Stomach smooth muscle (tissue), 2 donors: ENCODE measurements at regions not wholly inside any gene's neighbourhood (a gene's known extent, or its start where the extent isn't known, plus 50 kb on each side); places are given as distances from the start of the nearest gene placed in this dataset.

Experiments
- H3K27ac ChIP-seq: one replicate; pipeline ENCODE4 v1.7.0; 2013; ENCODE audit warnings: mild to moderate bottlenecking, low read length, inconsistent platforms
- H3K27me3 ChIP-seq, 2 donors: one replicate each; pipeline ENCODE4 v1.7.0; 2013; ENCODE audit warnings: low read length in 2 of 2; ENCODE audit not compliant: insufficient read depth in 2 of 2, control insufficient read depth in 1 of 2
- H3K36me3 ChIP-seq, 2 donors: one replicate each; pipeline ENCODE4 v1.7.0; 2013; ENCODE audit warnings: low read length in 2 of 2; ENCODE audit not compliant: control insufficient read depth in 2 of 2, insufficient read depth in 2 of 2
- H3K4me1 ChIP-seq: one replicate; pipeline ENCODE4 v1.7.0; 2013; ENCODE audit warnings: low read length; ENCODE audit not compliant: control insufficient read depth, insufficient read depth
- H3K4me3 ChIP-seq, 2 donors: one replicate each; pipeline ENCODE4 v1.7.0; 2013; ENCODE audit warnings: low read length in 2 of 2
- H3K9ac ChIP-seq, 2 donors: one replicate each; pipeline ENCODE4 v1.7.0; 2013; ENCODE audit warnings: low read length in 2 of 2, mild to moderate bottlenecking in 1 of 2
- H3K9me3 ChIP-seq, 2 donors: one replicate each; pipeline ENCODE4 v1.7.0; 2013; ENCODE audit warnings: low read length in 2 of 2; ENCODE audit not compliant: control insufficient read depth in 2 of 2
- donor health status: healthy.
- donor health status: Pancreatic carcinoma.

- Histone ChIP-seq H3K9me3 (no peaks in the 10 kb centered on the region), H3K9ac (no peak overlapping the region), H3K4me1 (no peaks in the 10 kb centered on the region), H3K27ac (no peak overlapping the region), H3K4me3 (no peak overlapping the region), H3K36me3 (no peaks in the 10 kb centered on the region), H3K27me3 (no peaks in the 10 kb centered on the region)
These were observed 961.9 kb downstream of the TMEM121 start for GRCh38 chr14:106488291-106488690.

- H3K4me1 ChIP-seq, result no peaks in the 10 kb centered on the region
- no peaks in the 10 kb centered on the region for H3K27me3 ChIP-seq
- H3K27ac ChIP-seq, result no peak overlapping the region
- no peak overlapping the region for H3K4me3 ChIP-seq
- no peaks in the 10 kb centered on the region for H3K9me3 ChIP-seq
- H3K9ac ChIP-seq, result no peak overlapping the region
- H3K36me3 ChIP-seq, result no peaks in the 10 kb centered on the region
These were observed 962.9 kb downstream of the TMEM121 start for GRCh38 chr14:106489112-106489881.

GRCh38 chr14:106490442-106490841, 964.1 kb downstream of the TMEM121 start:
- H3K9ac ChIP-seq, result no peak overlapping the region
- no peaks in the 10 kb centered on the region for H3K9me3 ChIP-seq
- no peaks in the 10 kb centered on the region for H3K4me1 ChIP-seq
- no peaks in the 10 kb centered on the region for H3K27me3 ChIP-seq
- no peak overlapping the region for H3K27ac ChIP-seq
- H3K36me3 ChIP-seq, result no peaks in the 10 kb centered on the region
- no peak overlapping the region for H3K4me3 ChIP-seq

GRCh38 chr14:106491851-106492250, 965.5 kb downstream of the TMEM121 start:
- no peaks in the 10 kb centered on the region for H3K36me3 ChIP-seq
- no peaks in the 10 kb centered on the region for H3K27me3 ChIP-seq
- no peak overlapping the region for H3K9ac ChIP-seq
- no peak overlapping the region for H3K4me3 ChIP-seq
- H3K4me1 ChIP-seq, result no peaks in the 10 kb centered on the region
- H3K9me3 ChIP-seq, result no peaks in the 10 kb centered on the region
- H3K27ac ChIP-seq, result no peak overlapping the region

GRCh38 chr14:106493962-106494823, 967.8 kb downstream of the TMEM121 start:
- no peaks in the 10 kb centered on the region for H3K4me1 ChIP-seq
- H3K9me3 ChIP-seq, result peaks cover 0 to 4% of the 10 kb centered on the region in 2 donors
- H3K36me3 ChIP-seq, result no peaks in the 10 kb centered on the region
- no peaks in the 10 kb centered on the region for H3K27me3 ChIP-seq
- no peak overlapping the region for H3K4me3 ChIP-seq
- no peak overlapping the region for H3K27ac ChIP-seq
- no peak overlapping the region for H3K9ac ChIP-seq

GRCh38 chr14:106500571-106500970, 974.2 kb downstream of the TMEM121 start:
- no peak overlapping the region for H3K27ac ChIP-seq
- no peaks in the 10 kb centered on the region for H3K36me3 ChIP-seq
- H3K9ac ChIP-seq, result no peak overlapping the region
- no peaks in the 10 kb centered on the region for H3K4me1 ChIP-seq
- peaks cover 0 to 4% of the 10 kb centered on the region in 2 donors for H3K9me3 ChIP-seq
- no peaks in the 10 kb centered on the region for H3K27me3 ChIP-seq
- no peak overlapping the region for H3K4me3 ChIP-seq

- Histone ChIP-seq H3K27me3 (no peaks in the 10 kb centered on the region), H3K4me1 (no peaks in the 10 kb centered on the region), H3K27ac (no peak overlapping the region), H3K4me3 (no peak overlapping the region), H3K36me3 (no peaks in the 10 kb centered on the region), H3K9me3 (peaks cover 0 to 4% of the 10 kb centered on the region in 2 donors), H3K9ac (no peak overlapping the region)
These were observed 975.5 kb downstream of the TMEM121 start for GRCh38 chr14:106501898-106502297.

GRCh38 chr14:106505366-106505765, 979.0 kb downstream of the TMEM121 start:
- no peak overlapping the region for H3K9ac ChIP-seq
- no peak overlapping the region for H3K4me3 ChIP-seq
- no peaks in the 10 kb centered on the region for H3K9me3 ChIP-seq
- H3K27me3 ChIP-seq, result peaks cover 4 to 5% of the 10 kb centered on the region in 2 donors
- H3K27ac ChIP-seq, result no peak overlapping the region
- H3K4me1 ChIP-seq, result no peaks in the 10 kb centered on the region
- H3K36me3 ChIP-seq, result no peaks in the 10 kb centered on the region

- no peak overlapping the region for H3K27ac ChIP-seq
- peaks cover 4 to 5% of the 10 kb centered on the region in 2 donors for H3K27me3 ChIP-seq
These were observed 980.5 kb downstream of the TMEM121 start for GRCh38 chr14:106506881-106507305.

DNA sequence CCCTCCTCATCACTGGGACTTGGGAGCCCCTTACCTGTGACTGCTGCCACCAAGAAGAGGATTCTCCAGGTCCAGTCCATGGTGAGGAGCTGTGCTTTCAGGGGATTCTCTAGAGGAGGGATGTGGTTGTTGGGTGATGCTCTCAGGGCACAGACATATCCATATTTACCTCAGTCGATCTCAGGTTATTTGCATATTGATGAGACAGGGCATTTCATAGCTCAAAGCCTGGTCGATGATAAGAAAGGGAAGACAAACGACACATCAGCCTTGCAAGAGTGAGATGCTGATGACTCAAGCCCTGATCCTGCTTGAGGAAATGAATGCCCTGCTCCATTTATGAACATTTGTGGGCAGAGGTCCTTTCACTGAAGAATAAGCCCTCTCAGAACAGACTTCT, 981.0 kb downstream of the TMEM121 start:
- H3K27ac ChIP-seq, result no peak overlapping the region
- H3K9ac ChIP-seq, result no peak overlapping the region
- H3K4me3 ChIP-seq, result no peak overlapping the region
- H3K27me3 ChIP-seq, result peaks cover 4 to 5% of the 10 kb centered on the region in 2 donors
- H3K36me3 ChIP-seq, result no peaks in the 10 kb centered on the region
- no peaks in the 10 kb centered on the region for H3K9me3 ChIP-seq
- no peaks in the 10 kb centered on the region for H3K4me1 ChIP-seq

More at GRCh38 chr14:106506881-106507305, 980.5 kb downstream of the TMEM121 start:
- Histone ChIP-seq H3K9me3 (no peaks in the 10 kb centered on the region), H3K9ac (no peak overlapping the region), H3K4me3 (no peak overlapping the region), H3K4me1 (no peaks in the 10 kb centered on the region), H3K36me3 (no peaks in the 10 kb centered on the region)
